ENCODE measurements at regions not wholly inside any gene's neighbourhood (a gene's known extent, or its start where the extent isn't known, plus 50 kb on each side); places are given as distances from the start of the nearest gene placed in this dataset.

GRCh38 chr12:90238663-90239271 is 530.1 kb upstream of the ATP2B1 start:
- H3K9me3 ChIP-seq (ENCODE audit: low read length): no peaks in the 10 kb centered on the region
- H3K9ac ChIP-seq (ENCODE audit: low read length): no peak overlapping the region
- H3K36me3 ChIP-seq (ENCODE audit: insufficient read depth, low read length): no peaks in the 10 kb centered on the region
- H3K79me2 ChIP-seq (replicated peaks; ENCODE audit: insufficient read depth, low read length): no peaks in the 10 kb centered on the region
- no peak overlapping the region for H2AFZ ChIP-seq (ENCODE audit: low read depth, low read length)
- no peaks in the 10 kb centered on the region for H3K9me2 ChIP-seq (ENCODE audit: insufficient read depth, low read length)
- H3K4me3 ChIP-seq (ENCODE audit: low read length): no peak overlapping the region
- H3K27ac ChIP-seq (ENCODE audit: low read length): no peak overlapping the region
- no peak overlapping the region for H3K4me2 ChIP-seq (ENCODE audit: low read length)
- H3F3A ChIP-seq (ENCODE audit: insufficient read depth, low read length, poor library complexity, severe bottlenecking): no peaks in the 10 kb centered on the region
- no peaks in the 10 kb centered on the region for H3K27me3 ChIP-seq (ENCODE audit: insufficient read depth, low read depth, low read length)
- TF ChIP-seq RAD21 (conservative IDR thresholded peaks at IDR 0.05): no peak
- TF ChIP-seq MXI1 (conservative IDR thresholded peaks at IDR 0.05; ENCODE audit: poor library complexity, severe bottlenecking): no peak
- no peak for TF ChIP-seq REST (IDR thresholded peaks at IDR 0.05; ENCODE audit: borderline replicate concordance)
- no peak for TF ChIP-seq TAF1 (IDR thresholded peaks at IDR 0.05; ENCODE audit: low read depth)
- TF ChIP-seq CTCF (IDR thresholded peaks at IDR 0.05; ENCODE audit: poor library complexity, severe bottlenecking): no peak
- TF ChIP-seq POLR2AphosphoS5 (IDR thresholded peaks at IDR 0.05): no peak
- no peaks in the 10 kb centered on the region for H4K20me1 ChIP-seq (ENCODE audit: insufficient read depth)

GRCh38 chr12:90237841-90238240 is 529.2 kb upstream of the ATP2B1 start:
- H3K36me3 ChIP-seq (ENCODE audit: insufficient read depth, low read length): no peaks in the 10 kb centered on the region
- H3F3A ChIP-seq (ENCODE audit: insufficient read depth, low read length, poor library complexity, severe bottlenecking): no peaks in the 10 kb centered on the region
- H3K4me2 ChIP-seq (ENCODE audit: low read length): no peak overlapping the region
- H3K4me3 ChIP-seq (ENCODE audit: low read length): no peak overlapping the region
- no peaks in the 10 kb centered on the region for H4K20me1 ChIP-seq (ENCODE audit: insufficient read depth)
- no peaks in the 10 kb centered on the region for H3K9me2 ChIP-seq (ENCODE audit: insufficient read depth, low read length)
- H3K27ac ChIP-seq (ENCODE audit: low read length): no peak overlapping the region
- no peaks in the 10 kb centered on the region for H3K27me3 ChIP-seq (ENCODE audit: insufficient read depth, low read depth, low read length)
- H2AFZ ChIP-seq (ENCODE audit: low read depth, low read length): no peak overlapping the region
- H3K9ac ChIP-seq (ENCODE audit: low read length): no peak overlapping the region
- no peak for TF ChIP-seq MXI1 (conservative IDR thresholded peaks at IDR 0.05; ENCODE audit: poor library complexity, severe bottlenecking)
- TF ChIP-seq EP300 (conservative IDR thresholded peaks at IDR 0.05; ENCODE audit: poor library complexity, severe bottlenecking): no peak
- no peak for TF ChIP-seq EZH2 (IDR thresholded peaks at IDR 0.05; ENCODE audit: borderline replicate concordance, insufficient read depth, low read length, poor library complexity, severe bottlenecking)
- TF ChIP-seq REST (IDR thresholded peaks at IDR 0.05; ENCODE audit: borderline replicate concordance): no peak
- no peak for TF ChIP-seq POLR2AphosphoS5 (IDR thresholded peaks at IDR 0.05)
- no peak for TF ChIP-seq CTCF (IDR thresholded peaks at IDR 0.05; ENCODE audit: poor library complexity, severe bottlenecking)
- no peak for TF ChIP-seq TAF1 (IDR thresholded peaks at IDR 0.05; ENCODE audit: low read depth)
- no peak for TF ChIP-seq SMC3 (conservative IDR thresholded peaks at IDR 0.05; ENCODE audit: poor library complexity)
- no peak for TF ChIP-seq RAD21 (conservative IDR thresholded peaks at IDR 0.05)
- no peaks in the 10 kb centered on the region for H3K9me3 ChIP-seq (ENCODE audit: low read length)
- no peaks in the 10 kb centered on the region for H3K79me2 ChIP-seq (replicated peaks; ENCODE audit: insufficient read depth, low read length)

Data from neural cell (in vitro differentiated cells).